NT2/D1 (cell line): ENCODE measurements at regions not wholly inside any gene's neighbourhood (a gene's known extent, or its start where the extent isn't known, plus 50 kb on each side); places are given as distances from the start of the nearest gene placed in this dataset.

Experiments
- DNase-seq: peaks from one replicate; pipeline ENCODE4 v3.0.0-alpha.2; 2011; ENCODE audit warnings: low read depth, low spot score
- H3K27me3 ChIP-seq: 2 replicates; pipeline ENCODE4 v1.6.0; 2011; ENCODE audit warnings: mild to moderate bottlenecking; ENCODE audit not compliant: insufficient read length, insufficient read depth
- H3K36me3 ChIP-seq: 2 replicates; pipeline ENCODE4 v1.6.1; 2011; ENCODE audit warnings: mild to moderate bottlenecking, low read length, mixed read lengths; ENCODE audit not compliant: insufficient read depth, insufficient read length
- H3K4me1 ChIP-seq: 2 replicates; pipeline ENCODE4 v1.5.1; 2011; ENCODE audit not compliant: insufficient read depth, insufficient read length
- H3K4me3 ChIP-seq: 2 replicates; pipeline ENCODE4 v1.5.1; 2011; ENCODE audit warnings: low read depth; ENCODE audit not compliant: insufficient read length
- H3K9ac ChIP-seq: 2 replicates; pipeline ENCODE4 v1.6.0; 2011; ENCODE audit warnings: low read depth; ENCODE audit not compliant: insufficient read length
- H3K9me3 ChIP-seq: 2 replicates; pipeline ENCODE4 v1.5.1; 2011; ENCODE audit warnings: mild to moderate bottlenecking, low read length; ENCODE audit not compliant: insufficient read depth
- SUZ12 ChIP-seq: IDR thresholded peaks from 2 replicates; pipeline ENCODE4 v1.6.1; 2011; ENCODE audit not compliant: insufficient read length, insufficient read depth; ENCODE audit errors: extremely low read depth
- YY1 ChIP-seq: IDR thresholded peaks from 2 replicates; pipeline ENCODE4 v1.6.1; 2011; ENCODE audit not compliant: insufficient read length, insufficient read depth
- ZNF274 ChIP-seq: IDR thresholded peaks from 2 replicates; pipeline ENCODE4 v1.6.1; 2011; ENCODE audit warnings: mild to moderate bottlenecking, low read depth, low read length

DNA sequence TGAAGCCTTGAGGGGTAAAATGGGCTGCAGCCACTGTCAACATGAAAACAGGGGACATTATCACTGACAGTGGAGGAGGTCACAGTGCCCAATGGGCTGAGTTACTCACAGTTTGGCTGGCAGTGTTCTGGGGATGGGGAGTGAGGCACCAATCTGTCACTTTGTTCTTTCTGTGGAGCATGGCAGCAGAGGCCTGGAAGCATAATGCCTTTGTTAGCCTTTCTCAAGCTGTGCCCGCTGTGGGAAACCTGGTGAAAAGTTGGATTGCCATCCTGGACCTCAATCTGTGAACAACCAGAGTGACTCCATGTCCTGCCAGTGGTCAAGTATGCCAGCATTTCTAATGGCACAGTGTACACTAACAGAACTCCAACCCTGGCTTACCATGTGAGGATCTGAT, 143.6 kb downstream of the OR2B2 start:
- H3K9me3 ChIP-seq = no peaks in the 10 kb centered on the region
- peaks cover 100% of the 10 kb centered on the region for H3K27me3 ChIP-seq
- peaks cover 3% of the 10 kb centered on the region for H3K4me1 ChIP-seq
- no peak overlapping the region for H3K9ac ChIP-seq
- no peak for TF ChIP-seq ZNF274
- no peak for TF ChIP-seq SUZ12
- TF ChIP-seq YY1 = no peak
- DNase-seq = no peak
- H3K36me3 ChIP-seq = no peaks in the 10 kb centered on the region
- no peak overlapping the region for H3K4me3 ChIP-seq

DNA sequence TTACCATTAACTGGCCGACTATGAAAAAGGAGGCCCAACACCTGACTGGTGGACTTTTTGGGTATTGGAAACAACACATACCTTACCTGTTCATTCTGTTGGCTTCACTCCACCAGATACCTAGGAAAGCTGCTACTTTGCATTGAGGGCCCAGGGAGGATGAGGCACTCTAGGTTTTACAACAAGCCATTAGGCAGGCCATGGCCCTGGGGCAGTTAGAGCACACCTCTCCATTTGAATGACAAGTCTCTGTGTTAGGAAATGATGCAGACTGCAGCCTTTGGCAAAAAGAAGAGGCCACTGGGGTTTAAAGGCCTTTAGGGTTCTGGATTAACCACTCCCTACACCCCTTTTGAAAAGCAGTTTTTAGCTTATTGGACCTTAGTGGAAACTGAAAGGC, 144.3 kb downstream of the OR2B2 start:
- no peak overlapping the region for H3K9ac ChIP-seq
- no peak overlapping the region for H3K4me3 ChIP-seq
- no peaks in the 10 kb centered on the region for H3K9me3 ChIP-seq
- H3K27me3 ChIP-seq = peaks cover 100% of the 10 kb centered on the region
- H3K4me1 ChIP-seq = peaks cover 3% of the 10 kb centered on the region
- no peaks in the 10 kb centered on the region for H3K36me3 ChIP-seq
- no peak for TF ChIP-seq ZNF274
- TF ChIP-seq YY1 = no peak
- no peak for TF ChIP-seq SUZ12
- no peak for DNase-seq

DNA sequence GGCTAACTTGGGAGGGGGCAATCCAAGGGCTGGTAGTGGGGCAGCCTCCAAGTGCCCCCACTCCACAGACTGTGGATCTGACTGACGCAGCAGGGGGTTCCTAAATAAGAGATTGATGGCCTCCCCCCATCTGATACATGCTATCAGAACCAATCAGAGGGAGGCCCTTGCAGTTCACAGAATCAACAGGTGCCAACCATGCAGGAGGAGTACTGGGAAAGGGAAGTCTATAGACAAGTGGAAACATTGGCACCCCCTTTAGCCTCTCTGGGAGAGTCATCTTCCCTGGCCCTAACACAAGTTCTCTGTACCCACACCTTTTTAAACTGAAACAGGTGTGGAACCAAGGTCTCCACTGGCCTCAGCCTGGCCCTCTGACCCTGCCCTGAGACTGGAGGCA, 145.8 kb downstream of the OR2B2 start:
- Histone ChIP-seq H3K4me3 (no peak overlapping the region), H3K4me1 (peaks cover 3% of the 10 kb centered on the region), H3K36me3 (no peaks in the 10 kb centered on the region), H3K9ac (no peak overlapping the region), H3K27me3 (peaks cover 95% of the 10 kb centered on the region), H3K9me3 (no peaks in the 10 kb centered on the region)
- DNase-seq = no peak
- TF ChIP-seq YY1 = no peak
- no peak for TF ChIP-seq SUZ12
- no peak for TF ChIP-seq ZNF274

DNA sequence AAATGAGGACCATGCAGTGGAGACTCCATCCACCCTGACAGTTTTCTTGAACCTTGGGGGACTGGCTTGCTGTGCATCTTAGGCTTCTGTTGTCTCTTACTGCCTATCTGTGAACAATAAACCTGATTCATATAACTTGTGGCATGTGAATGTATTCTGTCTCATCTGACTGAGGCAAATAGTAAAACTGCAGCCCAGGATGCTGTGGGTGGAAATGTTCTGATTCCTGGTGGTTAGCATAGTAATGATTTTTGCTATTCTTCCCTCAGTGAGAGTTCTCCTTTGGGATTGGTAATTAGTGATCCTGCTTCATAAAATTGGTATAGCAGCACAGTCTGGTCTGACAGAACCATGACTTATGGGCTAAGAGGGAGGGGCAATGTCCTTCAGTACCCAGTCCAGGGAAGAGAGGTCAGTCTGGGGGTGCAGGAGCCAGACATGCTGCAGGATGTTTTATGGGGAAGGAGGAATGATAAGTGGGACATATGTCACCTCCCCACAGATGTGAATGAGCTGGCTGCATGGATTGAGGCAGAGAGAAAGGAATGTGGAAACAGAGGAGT, 147.1 kb downstream of the OR2B2 start:
- peaks cover 96% of the 10 kb centered on the region for H3K27me3 ChIP-seq
- no peak for TF ChIP-seq YY1
- TF ChIP-seq SUZ12 = no peak
- no peak for TF ChIP-seq ZNF274
- no peak overlapping the region for H3K4me3 ChIP-seq

DNA sequence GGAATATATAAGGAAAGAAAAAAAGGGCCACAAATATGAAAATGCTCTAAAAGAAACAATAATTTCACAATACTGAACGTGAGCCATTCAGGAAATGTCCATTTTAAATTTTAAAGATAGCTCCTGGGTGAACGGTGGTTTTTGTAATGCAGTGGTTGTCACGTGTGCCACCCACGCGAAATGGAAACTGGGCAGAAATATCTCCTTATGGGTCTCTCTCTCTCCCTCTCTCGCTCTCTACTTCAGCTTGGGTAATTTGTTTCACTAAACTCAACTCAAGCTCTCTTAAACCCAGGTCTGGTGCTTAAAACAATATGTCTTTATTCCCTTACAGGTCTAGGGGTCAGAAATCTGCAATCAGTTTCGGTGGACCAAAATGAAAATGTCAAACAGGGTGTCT, 150.8 kb downstream of the OR2B2 start:
- TF ChIP-seq YY1 (no peak), ZNF274 (no peak), SUZ12 (no peak)
- Histone ChIP-seq H3K4me1 (peaks cover 4% of the 10 kb centered on the region), H3K9ac (no peak overlapping the region), H3K4me3 (peak overlapping the region; percentile 32), H3K9me3 (no peaks in the 10 kb centered on the region), H3K27me3 (peaks cover 96% of the 10 kb centered on the region), H3K36me3 (no peaks in the 10 kb centered on the region)
- DNase-seq = no peak

More for the DNA sequence above, 147.1 kb downstream of the OR2B2 start:
- Histone ChIP-seq H3K36me3 (no peaks in the 10 kb centered on the region), H3K9ac (no peak overlapping the region), H3K4me1 (peaks cover 3% of the 10 kb centered on the region), H3K9me3 (no peaks in the 10 kb centered on the region)
- DNase-seq = no peak

DNA sequence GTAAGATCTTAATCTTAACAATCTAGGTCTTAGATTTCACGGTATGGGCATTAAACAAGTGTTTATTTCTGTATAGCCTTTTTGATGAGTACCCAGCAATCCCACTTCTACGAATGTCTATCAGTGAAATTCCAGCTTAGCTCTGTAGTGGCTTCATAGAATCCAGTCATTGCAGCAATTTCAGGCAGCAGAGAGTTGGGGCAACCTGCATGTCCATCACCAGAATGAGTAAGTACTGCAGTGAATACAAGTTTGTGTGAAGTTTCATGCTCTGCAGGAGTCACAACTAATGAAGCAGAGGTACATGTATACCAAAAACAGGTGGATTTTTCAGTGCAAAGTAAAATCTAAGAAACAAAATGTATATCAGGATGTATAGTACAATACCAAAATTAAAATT, 151.7 kb downstream of the OR2B2 start:
- TF ChIP-seq SUZ12 = no peak
- Histone ChIP-seq H3K9ac (no peak overlapping the region), H3K9me3 (no peaks in the 10 kb centered on the region), H3K27me3 (peaks cover 96% of the 10 kb centered on the region), H3K4me1 (peaks cover 4% of the 10 kb centered on the region), H3K4me3 (no peak overlapping the region), H3K36me3 (no peaks in the 10 kb centered on the region)
- no peak for DNase-seq

- H3K4me3 ChIP-seq = no peak overlapping the region
- H3K27me3 ChIP-seq = peaks cover 96% of the 10 kb centered on the region
- TF ChIP-seq SUZ12 (no peak), YY1 (no peak), ZNF274 (no peak)
- H3K9ac ChIP-seq = no peak overlapping the region
- no peaks in the 10 kb centered on the region for H3K9me3 ChIP-seq
- no peak for DNase-seq
- peaks cover 4% of the 10 kb centered on the region for H3K4me1 ChIP-seq
- no peaks in the 10 kb centered on the region for H3K36me3 ChIP-seq
Measured at GRCh38 chr6:27759930-27760329, 152.3 kb downstream of the OR2B2 start.
